ENCODE measurements at regions not wholly inside any gene's neighbourhood (a gene's known extent, or its start where the extent isn't known, plus 50 kb on each side); places are given as distances from the start of the nearest gene placed in this dataset.

DNA sequence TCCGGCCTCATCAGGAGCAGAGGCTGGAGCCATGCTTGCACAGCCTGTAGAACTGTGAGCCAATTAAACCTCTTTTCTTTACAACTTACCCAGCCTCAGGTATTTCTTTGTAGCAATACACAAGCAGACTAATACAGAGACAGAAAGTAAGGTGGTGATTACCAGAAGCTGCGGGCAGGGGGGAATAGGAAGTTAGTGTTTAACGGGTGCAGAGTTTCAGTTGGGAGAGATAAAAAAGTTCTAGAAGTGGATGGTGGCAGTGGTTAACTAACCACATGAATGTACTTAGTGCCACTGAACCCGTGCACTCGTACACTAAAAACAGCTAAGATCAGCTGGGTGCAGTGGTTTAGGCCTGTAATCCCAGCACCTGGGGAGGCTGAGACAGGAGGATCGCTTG lies 80.4 kb upstream of the TARDBP start:
- TF ChIP-seq FOSB (CRISPR knock-in tag; IDR thresholded peaks at IDR 0.05) (no peak), EP300 (IDR thresholded peaks at IDR 0.05) (no peak), BHLHE40 (IDR thresholded peaks at IDR 0.05; ENCODE audit: low read depth, low read length) (no peak), CEBPB (IDR thresholded peaks at IDR 0.05) (no peak), MYC (IDR thresholded peaks at IDR 0.05; ENCODE audit: borderline replicate concordance, low read length) (no peak), POLR2A (IDR thresholded peaks at IDR 0.05; ENCODE audit: low read length) (no peak)
- TF ChIP-seq, protein P1, sequence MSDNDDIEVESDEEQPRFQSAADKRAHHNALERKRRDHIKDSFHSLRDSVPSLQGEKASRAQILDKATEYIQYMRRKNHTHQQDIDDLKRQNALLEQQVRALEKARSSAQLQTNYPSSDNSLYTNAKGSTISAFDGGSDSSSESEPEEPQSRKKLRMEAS (IDR thresholded peaks at IDR 0.05): no peak
- TF ChIP-seq, protein P2, sequence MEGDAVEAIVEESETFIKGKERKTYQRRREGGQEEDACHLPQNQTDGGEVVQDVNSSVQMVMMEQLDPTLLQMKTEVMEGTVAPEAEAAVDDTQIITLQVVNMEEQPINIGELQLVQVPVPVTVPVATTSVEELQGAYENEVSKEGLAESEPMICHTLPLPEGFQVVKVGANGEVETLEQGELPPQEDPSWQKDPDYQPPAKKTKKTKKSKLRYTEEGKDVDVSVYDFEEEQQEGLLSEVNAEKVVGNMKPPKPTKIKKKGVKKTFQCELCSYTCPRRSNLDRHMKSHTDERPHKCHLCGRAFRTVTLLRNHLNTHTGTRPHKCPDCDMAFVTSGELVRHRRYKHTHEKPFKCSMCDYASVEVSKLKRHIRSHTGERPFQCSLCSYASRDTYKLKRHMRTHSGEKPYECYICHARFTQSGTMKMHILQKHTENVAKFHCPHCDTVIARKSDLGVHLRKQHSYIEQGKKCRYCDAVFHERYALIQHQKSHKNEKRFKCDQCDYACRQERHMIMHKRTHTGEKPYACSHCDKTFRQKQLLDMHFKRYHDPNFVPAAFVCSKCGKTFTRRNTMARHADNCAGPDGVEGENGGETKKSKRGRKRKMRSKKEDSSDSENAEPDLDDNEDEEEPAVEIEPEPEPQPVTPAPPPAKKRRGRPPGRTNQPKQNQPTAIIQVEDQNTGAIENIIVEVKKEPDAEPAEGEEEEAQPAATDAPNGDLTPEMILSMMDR (IDR thresholded peaks at IDR 0.05): no peak
- TF ChIP-seq, protein P3, sequence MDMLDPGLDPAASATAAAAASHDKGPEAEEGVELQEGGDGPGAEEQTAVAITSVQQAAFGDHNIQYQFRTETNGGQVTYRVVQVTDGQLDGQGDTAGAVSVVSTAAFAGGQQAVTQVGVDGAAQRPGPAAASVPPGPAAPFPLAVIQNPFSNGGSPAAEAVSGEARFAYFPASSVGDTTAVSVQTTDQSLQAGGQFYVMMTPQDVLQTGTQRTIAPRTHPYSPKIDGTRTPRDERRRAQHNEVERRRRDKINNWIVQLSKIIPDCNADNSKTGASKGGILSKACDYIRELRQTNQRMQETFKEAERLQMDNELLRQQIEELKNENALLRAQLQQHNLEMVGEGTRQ (IDR thresholded peaks at IDR 0.05): no peak
- TF ChIP-seq, protein P4, sequence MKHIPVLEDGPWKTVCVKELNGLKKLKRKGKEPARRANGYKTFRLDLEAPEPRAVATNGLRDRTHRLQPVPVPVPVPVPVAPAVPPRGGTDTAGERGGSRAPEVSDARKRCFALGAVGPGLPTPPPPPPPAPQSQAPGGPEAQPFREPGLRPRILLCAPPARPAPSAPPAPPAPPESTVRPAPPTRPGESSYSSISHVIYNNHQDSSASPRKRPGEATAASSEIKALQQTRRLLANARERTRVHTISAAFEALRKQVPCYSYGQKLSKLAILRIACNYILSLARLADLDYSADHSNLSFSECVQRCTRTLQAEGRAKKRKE (CRISPR knock-in tag; IDR thresholded peaks at IDR 0.05; ENCODE audit: low read depth): no peak
